IMR-90 (cell line): ENCODE measurements at regions not wholly inside any gene's neighbourhood (a gene's known extent, or its start where the extent isn't known, plus 50 kb on each side); places are given as distances from the start of the nearest gene placed in this dataset.

ENCODE experiments used
- ATAC-seq: fragments of 200-7000 bp; cut with Tn5 transposase; 2 replicates; pipeline ENCODE4 v1.9.1; 2020; ENCODE audit warnings: low read depth, mild to moderate bottlenecking, moderate library complexity
- BruUV-seq: library from RNA; stranded (reverse); fragments of 400-500 nt; replicated peaks from 2 replicates; lab custom pipeline; 2021; lab: Mats Ljungman, UMichigan
- CTCF ChIA-PET: fragments of 300-600 bp; formaldehyde crosslinking; extraction: SDS; loops from one replicate; lab custom pipeline; 2021; ENCODE audit warnings: antibody characterized with exemption; lab: Yijun Ruan, JAX
- POLR2A ChIA-PET: fragments of 300-600 bp; sonication (Branson Sonifier 250); formaldehyde crosslinking; loops from one replicate; lab custom pipeline; 2022; ENCODE audit warnings: antibody characterized with exemption; ENCODE audit not compliant: unreplicated experiment; lab: Charles Lee
- DNase-seq: peaks from one replicate; pipeline ENCODE4 v3.0.0; 2013
- H2AFZ ChIP-seq: replicated peaks from 2 replicates; pipeline ENCODE3; 2013; ENCODE audit warnings: low read length, mild to moderate bottlenecking; ENCODE audit not compliant: poor library complexity
- H2AK5ac ChIP-seq: 2 replicates; pipeline ENCODE4 v1.6.1; 2013; ENCODE audit warnings: low read depth, low read length, inconsistent platforms
- H2AK9ac ChIP-seq: replicated peaks from 2 replicates; pipeline ENCODE3; 2013; ENCODE audit warnings: mild to moderate bottlenecking, low read depth, low read length, moderate library complexity; ENCODE audit not compliant: poor library complexity
- H2BK120ac ChIP-seq: 2 replicates; pipeline ENCODE4 v1.6.1; 2013; ENCODE audit warnings: low read depth, low read length, inconsistent platforms
- H2BK15ac ChIP-seq: 3 replicates; pipeline ENCODE4 v1.6.1; 2013; ENCODE audit warnings: low read depth, low read length, inconsistent platforms
- H2BK20ac ChIP-seq: 2 replicates; pipeline ENCODE4 v1.6.1; 2013; ENCODE audit warnings: low read depth, mild to moderate bottlenecking, inconsistent platforms, low read length, moderate library complexity
- H2BK5ac ChIP-seq: 2 replicates; pipeline ENCODE4 v1.6.1; 2013; ENCODE audit warnings: mild to moderate bottlenecking, low read depth, low read length, inconsistent platforms; ENCODE audit not compliant: poor library complexity, severe bottlenecking
- H3K14ac ChIP-seq: replicated peaks from 2 replicates; pipeline ENCODE4 v1.6.1; 2013; ENCODE audit warnings: low read depth, low read length, inconsistent platforms
- H3K18ac ChIP-seq: 2 replicates; pipeline ENCODE4 v1.6.1; 2013; ENCODE audit warnings: low read depth, low read length, control low read depth
- H3K23ac ChIP-seq: 2 replicates; pipeline ENCODE4 v1.6.1; 2013; ENCODE audit warnings: low read depth, low read length, inconsistent platforms
- H3K27ac ChIP-seq: 2 replicates; pipeline ENCODE4 v1.5.1; 2013; ENCODE audit warnings: mild to moderate bottlenecking, control low read depth, low read length; ENCODE audit not compliant: insufficient read depth
- H3K27me3 ChIP-seq: 2 replicates; pipeline ENCODE4 v1.6.1; 2013; ENCODE audit warnings: low read length; ENCODE audit not compliant: control insufficient read depth, insufficient read depth
- H3K36me3 ChIP-seq: 2 replicates; pipeline ENCODE4 v1.6.1; 2013; ENCODE audit warnings: low read length, mixed read lengths; ENCODE audit not compliant: control insufficient read depth, insufficient read depth
- H3K4ac ChIP-seq: 2 replicates; pipeline ENCODE4 v1.6.1; 2013; ENCODE audit warnings: low read depth, low read length, inconsistent platforms
- H3K4me1 ChIP-seq: 2 replicates; pipeline ENCODE4 v1.6.1; 2013; ENCODE audit warnings: low read length, mixed read lengths; ENCODE audit not compliant: control insufficient read depth, insufficient read depth
- H3K4me2 ChIP-seq: 2 replicates; pipeline ENCODE4 v1.6.1; 2013; ENCODE audit warnings: low read depth, mild to moderate bottlenecking, control low read depth, low read length, moderate library complexity
- H3K4me3 ChIP-seq: 2 replicates; pipeline ENCODE4 v1.5.1; 2013; ENCODE audit warnings: low read depth, mild to moderate bottlenecking, control low read depth, low read length, moderate library complexity; ENCODE audit not compliant: insufficient read depth
- H3K56ac ChIP-seq: 2 replicates; pipeline ENCODE4 v1.6.1; 2013; ENCODE audit warnings: low read length, inconsistent platforms; ENCODE audit not compliant: insufficient read depth; ENCODE audit errors: extremely low read depth
- H3K79me1 ChIP-seq, 2 experiments: 2 replicates each; pipeline ENCODE4 v1.6.1; 2013; ENCODE audit warnings: low read length in 2 of 2, inconsistent platforms in 1 of 2, low read depth in 1 of 2
- H3K9ac ChIP-seq: 2 replicates; pipeline ENCODE4 v1.6.1; 2013; ENCODE audit warnings: low read depth, low read length, control low read depth
- H3K9me1 ChIP-seq: 2 replicates; pipeline ENCODE4 v1.6.1; 2013; ENCODE audit warnings: low read length, inconsistent platforms; ENCODE audit not compliant: insufficient read depth
- H3K9me3 ChIP-seq: 2 replicates; pipeline ENCODE4 v1.6.1; 2013; ENCODE audit warnings: low read length; ENCODE audit not compliant: control insufficient read depth, insufficient read depth
- H4K20me1 ChIP-seq: 2 replicates; pipeline ENCODE4 v1.6.1; 2013; ENCODE audit warnings: low read length, inconsistent platforms; ENCODE audit not compliant: insufficient read depth
- H4K5ac ChIP-seq: 2 replicates; pipeline ENCODE4 v1.6.1; 2013; ENCODE audit warnings: mild to moderate bottlenecking, low read depth, low read length, control low read depth
- H4K8ac ChIP-seq, 2 experiments: 2 replicates each; pipeline ENCODE4 v1.6.1; 2013; ENCODE audit warnings: low read depth in 2 of 2, low read length in 2 of 2, control low read depth in 1 of 2, inconsistent platforms in 1 of 2
- H4K91ac ChIP-seq: 2 replicates; pipeline ENCODE4 v1.6.1; 2013; ENCODE audit warnings: low read depth, low read length, inconsistent platforms; ENCODE audit not compliant: insufficient read depth
- BHLHE40 ChIP-seq: fragments of 150-350 bp; IDR thresholded peaks from 2 replicates; pipeline ENCODE4 v1.6.1; 2016; ENCODE audit warnings: mild to moderate bottlenecking, low read depth, low read length
- CHD1 ChIP-seq: IDR thresholded peaks from 2 replicates; pipeline ENCODE4 v1.6.1; 2012; ENCODE audit warnings: low read depth, low read length, improper control_type of control experiment
- FOS ChIP-seq: fragments of 150-350 bp; IDR thresholded peaks from 2 replicates; pipeline ENCODE4 v1.6.1; 2016; ENCODE audit warnings: low read depth, low read length
- MAFK ChIP-seq: IDR thresholded peaks from 2 replicates; pipeline ENCODE4 v1.6.1; 2012; ENCODE audit warnings: low read depth, low read length, improper control_type of control experiment
- MAZ ChIP-seq: IDR thresholded peaks from 2 replicates; pipeline ENCODE4 v1.6.1; 2012; ENCODE audit warnings: low read depth, mild to moderate bottlenecking, low read length, improper control_type of control experiment, moderate library complexity, borderline replicate concordance
- RFX5 ChIP-seq: IDR thresholded peaks from 2 replicates; pipeline ENCODE4 v1.8.0; 2012; ENCODE audit warnings: low read depth, mild to moderate bottlenecking, low read length, moderate library complexity
- SMC3 ChIP-seq: fragments of 150-350 bp; IDR thresholded peaks from 2 replicates; pipeline ENCODE4 v1.6.1; 2016; ENCODE audit warnings: low read depth, mild to moderate bottlenecking, antibody characterized with exemption, low read length, moderate library complexity
- WGBS, 2 experiments: methylation state at CpG; one replicate each; pipeline versions ENCODE4 v1.1.5 to v1.1.7; 2013; ENCODE audit warnings: missing lambda C conversion rate in 2 of 2; ENCODE audit not compliant: insufficient read length in 1 of 2; ENCODE audit errors: extremely low coverage in 2 of 2; 5-methylcytosine and 5-hydroxymethylcytosine counted together
- dilution Hi-C: fragments of 300-500 bp; cut with HindIII; formaldehyde crosslinking; loops from one replicate; pipeline ENCODE4 v1.14.3; 2018; ENCODE audit warnings: low sequenced_read_pairs; ENCODE audit not compliant: unreplicated experiment
- in situ Hi-C: fragments of 300-500 bp; cut with MboI; formaldehyde crosslinking; loops from 3 replicates; pipeline ENCODE4 v1.14.3; 2019; ENCODE audit warnings: low sequenced_read_pairs, inconsistent platforms, mixed read lengths
- intact Hi-C: fragments of 100-400 bp; cut with micrococcal nuclease; formaldehyde crosslinking; loops from 2 replicates; pipeline ENCODE4 v1.10.0; 2022

DNA sequence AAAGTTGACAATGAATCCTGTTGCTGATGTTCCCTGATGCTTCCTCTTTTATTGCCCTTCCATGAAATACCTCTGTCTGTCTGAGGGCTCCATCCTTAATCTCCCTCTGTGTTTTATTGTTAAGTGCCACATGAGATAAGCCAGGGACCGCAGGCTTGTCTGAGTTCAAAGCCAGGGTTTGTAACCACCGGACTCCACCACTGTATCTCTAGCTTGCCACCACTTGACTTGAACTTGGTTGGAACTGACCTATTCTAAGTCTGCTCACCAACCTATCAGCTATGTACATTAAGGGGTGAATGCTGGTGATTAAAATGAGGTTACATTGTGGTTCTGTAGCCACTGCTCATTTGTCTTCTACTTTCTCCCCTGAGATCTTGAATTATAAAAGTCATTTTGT lies 328.5 kb upstream of the ZEB2 start:
- H3K18ac ChIP-seq: no peak overlapping the region
- no peaks in the 10 kb centered on the region for H3K9me1 ChIP-seq
- no peak overlapping the region for H2AK9ac ChIP-seq
- H2BK20ac ChIP-seq: no peak overlapping the region
- H3K14ac ChIP-seq: no peak overlapping the region
- CTCF ChIA-PET: no interaction called here
- no peak overlapping the region for H2BK5ac ChIP-seq
- no peak overlapping the region for H3K4me2 ChIP-seq
- no peaks in the 10 kb centered on the region for H3K4me1 ChIP-seq
- H4K5ac ChIP-seq: no peak overlapping the region
- no CpG with 5 or more reads among the region's 2 CpGs for WGBS, 2 experiments
- H3K9me3 ChIP-seq: no peaks in the 10 kb centered on the region
- POLR2A ChIA-PET: no interaction called here
- DNase-seq (no peak), ATAC-seq (no peak)
- intact Hi-C loops (no loop called here), dilution Hi-C loops (no loop called here), in situ Hi-C loops (no loop called here)
- no peak for TF ChIP-seq CHD1
- no peak for TF ChIP-seq FOS
- TF ChIP-seq MAFK: no peak
- no peak for TF ChIP-seq MAZ
- no peak for TF ChIP-seq BHLHE40
- TF ChIP-seq SMC3: no peak
- TF ChIP-seq RFX5: no peak
- H3K36me3 ChIP-seq: no peaks in the 10 kb centered on the region
- no TSS peak for BruUV-seq
- no peak overlapping the region for H3K23ac ChIP-seq
- no peak overlapping the region for H4K91ac ChIP-seq
- H3K56ac ChIP-seq: no peak overlapping the region
- H3K27me3 ChIP-seq: no peaks in the 10 kb centered on the region
- H3K4ac ChIP-seq: no peak overlapping the region
- H3K27ac ChIP-seq: no peak overlapping the region
- H4K8ac ChIP-seq: no peak overlapping the region
- no peak overlapping the region for H2BK120ac ChIP-seq
- H4K20me1 ChIP-seq: no peaks in the 10 kb centered on the region
- H3K4me3 ChIP-seq: no peak overlapping the region
- no peaks in the 10 kb centered on the region for H3K79me1 ChIP-seq
- no peak overlapping the region for H3K9ac ChIP-seq
- H2AK5ac ChIP-seq: no peak overlapping the region
- H2BK15ac ChIP-seq: no peak overlapping the region
- no peak overlapping the region for H2AFZ ChIP-seq
